ENCODE measurements at regions not wholly inside any gene's neighbourhood (a gene's known extent, or its start where the extent isn't known, plus 50 kb on each side); places are given as distances from the start of the nearest gene placed in this dataset.

- TF ChIP-seq, protein P1, sequence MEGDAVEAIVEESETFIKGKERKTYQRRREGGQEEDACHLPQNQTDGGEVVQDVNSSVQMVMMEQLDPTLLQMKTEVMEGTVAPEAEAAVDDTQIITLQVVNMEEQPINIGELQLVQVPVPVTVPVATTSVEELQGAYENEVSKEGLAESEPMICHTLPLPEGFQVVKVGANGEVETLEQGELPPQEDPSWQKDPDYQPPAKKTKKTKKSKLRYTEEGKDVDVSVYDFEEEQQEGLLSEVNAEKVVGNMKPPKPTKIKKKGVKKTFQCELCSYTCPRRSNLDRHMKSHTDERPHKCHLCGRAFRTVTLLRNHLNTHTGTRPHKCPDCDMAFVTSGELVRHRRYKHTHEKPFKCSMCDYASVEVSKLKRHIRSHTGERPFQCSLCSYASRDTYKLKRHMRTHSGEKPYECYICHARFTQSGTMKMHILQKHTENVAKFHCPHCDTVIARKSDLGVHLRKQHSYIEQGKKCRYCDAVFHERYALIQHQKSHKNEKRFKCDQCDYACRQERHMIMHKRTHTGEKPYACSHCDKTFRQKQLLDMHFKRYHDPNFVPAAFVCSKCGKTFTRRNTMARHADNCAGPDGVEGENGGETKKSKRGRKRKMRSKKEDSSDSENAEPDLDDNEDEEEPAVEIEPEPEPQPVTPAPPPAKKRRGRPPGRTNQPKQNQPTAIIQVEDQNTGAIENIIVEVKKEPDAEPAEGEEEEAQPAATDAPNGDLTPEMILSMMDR (IDR thresholded peaks at IDR 0.05): no peak
- no peak for TF ChIP-seq EZH2 (IDR thresholded peaks at IDR 0.05; ENCODE audit: borderline replicate concordance, insufficient read depth, low read depth, low read length, poor library complexity, severe bottlenecking)
Measured at GRCh38 chr4:137300776-137301175, 231.5 kb downstream of the PCDH18 start.
